NCI-H1694 treated with DMSO at 0.1 percent for 48 hours (cell line): ENCODE measurements at regions not wholly inside any gene's neighbourhood (a gene's known extent, or its start where the extent isn't known, plus 50 kb on each side); places are given as distances from the start of the nearest gene placed in this dataset.

Source experiments
- DNase-seq: peaks from one replicate; lab custom pipeline; 2025; lab: John Stamatoyannopoulos, UW

DNA sequence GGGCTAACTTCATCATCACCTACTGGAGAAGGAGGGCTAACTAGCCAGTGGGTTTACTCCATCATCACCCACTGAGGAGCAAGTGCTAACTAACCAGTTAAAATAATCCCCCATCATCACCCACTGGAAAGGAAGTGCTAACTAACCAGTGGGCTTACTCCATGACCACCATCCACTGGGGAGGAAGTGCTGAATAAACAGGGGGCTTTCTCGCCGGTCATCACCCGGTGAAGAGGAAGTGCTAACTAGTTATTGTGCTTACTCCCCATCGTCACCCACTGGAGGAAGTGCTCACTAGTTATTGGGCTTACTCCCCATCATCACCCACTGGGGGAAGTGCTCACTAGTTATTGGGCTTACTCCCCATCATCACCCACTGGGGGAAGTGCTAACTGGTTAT is 124.4 kb upstream of the SALL3 start:
- DNase-seq: no peak

GRCh38 chr18:78856569-78857313 is 122.9 kb upstream of the SALL3 start:
- no peak for DNase-seq

- DNase-seq: no peak
Observed at GRCh38 chr18:78857314-78858150, 122.1 kb upstream of the SALL3 start.

DNA sequence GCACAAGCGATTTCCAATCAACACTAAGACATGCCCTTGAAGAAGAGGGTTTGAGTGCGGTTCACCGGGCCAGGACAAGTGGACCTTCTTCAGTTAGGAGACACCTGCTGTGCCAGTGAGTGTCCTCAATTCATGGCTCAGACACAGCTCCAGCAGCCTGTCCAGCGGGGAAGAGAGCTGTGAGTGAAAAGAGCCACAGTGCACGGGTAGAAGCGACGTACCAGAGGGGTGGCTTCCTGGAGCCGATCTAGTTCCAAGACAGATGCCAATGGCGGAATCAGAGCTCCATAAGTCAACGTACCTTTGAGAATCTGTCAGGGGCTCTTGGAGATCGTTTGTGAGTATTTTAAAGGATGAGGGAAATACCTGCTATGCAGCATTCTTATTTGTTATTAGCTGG is 119.9 kb upstream of the SALL3 start:
- DNase-seq: no peak

DNA sequence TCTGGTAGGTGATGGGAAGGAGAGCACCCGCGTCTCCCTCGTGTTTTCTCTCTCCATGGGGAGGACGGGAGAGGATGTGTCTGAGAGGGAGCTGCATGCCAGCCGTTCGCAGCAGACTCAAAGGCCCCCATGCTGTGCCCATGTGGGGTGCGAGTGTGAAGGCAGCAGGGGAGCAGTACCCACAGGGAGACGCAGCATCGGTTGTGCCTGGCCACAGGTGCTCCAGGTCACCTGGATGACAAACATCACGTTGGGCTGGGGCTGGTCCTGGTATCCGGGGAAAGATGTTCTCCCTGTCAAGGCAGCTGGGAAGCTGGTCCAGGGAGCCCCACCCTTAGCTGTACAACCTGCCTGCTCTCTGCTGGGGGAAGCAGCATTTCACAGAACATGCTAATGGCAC is 119.5 kb upstream of the SALL3 start:
- no peak for DNase-seq

GRCh38 chr18:78861116-78861515 is 118.5 kb upstream of the SALL3 start:
- DNase-seq: no peak

- no peak for DNase-seq
Observed at GRCh38 chr18:78861706-78862105, 117.9 kb upstream of the SALL3 start.

DNA sequence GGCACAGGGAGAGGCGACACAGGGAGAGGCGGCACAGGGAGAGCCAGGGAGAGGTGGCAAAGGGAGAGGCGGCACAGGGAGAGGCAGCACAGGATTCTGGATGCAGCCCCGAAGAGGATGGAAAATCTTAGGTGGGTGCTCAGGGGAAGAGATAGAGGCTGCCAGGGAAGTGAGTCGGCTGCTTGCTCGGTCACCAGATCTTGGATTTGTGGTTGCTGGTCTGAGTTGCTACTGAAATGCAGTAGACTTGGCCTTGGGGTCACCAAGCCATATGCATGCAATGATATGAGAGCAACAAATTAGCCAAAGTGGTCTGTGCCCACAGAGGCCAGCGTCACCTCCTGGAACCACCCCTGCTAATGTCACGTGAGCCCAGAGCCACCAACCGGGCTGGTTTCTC is 117.2 kb upstream of the SALL3 start:
- no peak for DNase-seq

DNA sequence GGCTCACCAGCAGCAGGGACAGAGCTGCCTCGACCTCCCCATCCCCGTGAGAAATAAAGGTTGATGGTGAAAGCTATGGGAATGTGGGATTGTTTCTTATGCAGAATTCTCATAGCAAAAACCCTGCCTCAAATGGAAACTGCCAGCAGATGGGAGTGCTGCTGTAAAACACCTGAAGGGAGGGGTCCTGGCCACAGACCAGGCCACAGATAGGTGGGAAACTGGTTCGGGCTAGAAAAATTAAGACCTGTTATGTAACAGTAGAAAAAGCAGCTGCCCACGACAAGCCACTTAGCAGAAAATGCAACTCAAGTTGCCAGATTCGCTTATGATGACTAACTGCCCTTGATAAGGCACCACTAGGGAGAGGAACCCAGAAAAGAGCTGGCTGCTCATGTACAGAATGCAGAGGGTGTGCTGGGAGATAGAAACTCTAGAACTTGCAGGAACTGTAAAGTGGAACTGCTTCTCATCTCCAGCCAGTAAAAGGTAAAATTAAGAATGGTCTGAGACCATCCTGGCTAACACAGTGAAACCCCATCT is 114.5 kb upstream of the SALL3 start:
- no peak for DNase-seq

DNA sequence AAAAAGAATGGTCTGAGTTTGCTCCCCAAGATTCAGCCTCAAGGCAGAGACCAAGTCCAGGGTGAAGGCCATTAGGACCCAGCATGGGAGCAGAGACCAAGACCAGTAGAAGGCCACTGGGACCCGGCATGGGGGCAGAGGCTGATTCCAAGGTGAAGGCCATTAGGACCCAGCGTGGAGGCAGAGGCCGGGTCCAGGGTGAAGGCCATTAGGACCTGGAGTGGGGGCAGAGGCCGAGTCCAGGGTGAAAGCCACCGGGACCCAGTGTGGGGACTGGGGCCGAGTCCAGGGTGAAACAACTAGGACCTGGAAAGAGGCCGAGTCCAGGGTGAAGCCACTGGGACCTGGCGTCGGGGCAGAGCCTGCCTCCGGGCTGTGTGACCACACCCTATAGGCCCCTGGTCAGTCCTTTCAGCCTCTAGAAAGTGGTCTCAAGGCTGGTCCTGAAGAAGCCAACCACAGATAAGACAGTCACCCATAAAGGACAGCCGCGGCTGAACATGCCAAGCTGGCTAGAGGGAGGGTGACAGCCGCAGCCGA is 113.8 kb upstream of the SALL3 start:
- DNase-seq: no peak

- DNase-seq: no peak
Observed at GRCh38 chr18:78867131-78867530, 112.5 kb upstream of the SALL3 start.

- no peak for DNase-seq
Observed at GRCh38 chr18:78868330-78869316, 111.0 kb upstream of the SALL3 start.

DNA sequence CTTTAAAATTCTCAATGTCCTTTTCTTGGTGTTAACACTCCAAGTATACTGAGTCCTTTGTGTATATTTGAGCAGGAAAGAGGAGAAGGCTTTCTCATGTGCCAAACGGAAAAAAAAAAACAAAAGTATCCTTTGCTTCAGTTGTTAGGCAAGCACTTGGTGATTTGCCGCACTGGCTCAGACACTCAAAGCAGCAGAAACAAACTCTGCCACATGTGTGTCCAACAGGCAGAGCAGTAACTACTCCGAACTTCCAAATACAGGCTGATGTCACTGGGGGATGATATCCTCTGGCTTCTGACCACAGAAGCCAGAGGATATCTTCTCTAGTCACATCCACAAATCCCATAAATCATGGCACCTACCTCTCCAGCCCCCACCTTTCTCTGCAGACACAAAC is 108.0 kb upstream of the SALL3 start:
- DNase-seq: no peak

DNA sequence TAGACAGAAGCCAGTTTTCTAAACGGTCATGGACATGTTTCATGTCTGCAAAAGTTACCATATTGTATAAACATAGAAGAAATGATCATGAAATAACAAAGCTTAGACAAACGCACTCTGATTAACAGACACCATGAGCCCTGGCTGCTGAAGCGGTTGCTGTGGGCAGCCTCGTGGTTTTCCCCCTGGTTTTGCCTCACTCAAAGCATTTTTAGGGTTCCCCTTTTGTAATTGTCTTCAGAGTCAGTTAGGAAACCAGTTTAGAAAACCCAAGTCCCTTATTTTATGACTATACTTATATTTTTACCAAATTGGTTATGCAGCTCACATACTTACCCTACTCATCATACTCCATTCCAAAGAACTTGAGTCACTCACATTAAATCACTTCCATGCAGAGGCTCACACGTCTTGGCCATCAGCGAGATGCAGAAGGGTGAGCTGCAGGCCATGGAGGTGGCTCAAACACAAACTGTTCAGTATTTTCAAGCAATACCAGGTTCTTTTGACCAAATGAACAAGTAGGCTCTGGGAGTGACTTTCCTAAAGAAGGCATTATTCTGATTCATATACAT is 105.6 kb upstream of the SALL3 start:
- no peak for DNase-seq

DNA sequence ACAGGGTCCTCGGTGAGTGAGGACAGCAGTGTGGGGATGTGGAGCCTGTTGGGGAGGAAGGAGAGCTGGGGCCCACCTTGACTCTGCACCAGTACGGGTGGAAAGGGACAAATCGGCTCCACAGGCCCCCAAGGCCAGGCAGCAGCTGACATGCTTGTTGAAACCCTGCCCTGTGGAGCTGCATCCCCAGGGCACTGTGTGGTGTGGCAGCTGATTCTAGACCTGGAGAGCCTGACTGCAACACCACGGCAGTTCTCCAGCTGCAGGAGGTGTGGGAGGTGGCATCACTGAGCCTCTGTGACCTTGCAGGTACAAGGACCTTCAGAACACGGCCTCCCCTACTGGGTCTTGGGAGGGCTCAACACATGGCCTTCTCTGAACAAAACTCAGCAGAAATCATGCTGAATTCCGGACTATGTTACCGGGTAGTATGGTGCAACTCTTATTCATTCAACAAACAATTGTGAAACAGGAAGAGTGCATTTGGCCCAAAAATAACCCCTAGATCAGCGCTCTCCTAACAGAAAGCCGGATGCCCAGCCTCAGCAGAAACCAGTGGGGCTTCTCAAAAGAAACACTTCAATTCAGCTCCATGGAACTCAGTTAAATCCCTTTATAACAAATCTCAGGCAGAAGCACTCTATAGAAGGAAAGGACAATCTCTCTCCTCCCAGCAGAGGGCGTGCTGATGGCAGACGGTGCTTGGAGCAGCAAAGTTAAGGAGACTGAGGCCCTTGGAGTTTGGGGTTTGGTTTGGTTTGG is 104.4 kb upstream of the SALL3 start:
- DNase-seq: peak; percentile 5

DNA sequence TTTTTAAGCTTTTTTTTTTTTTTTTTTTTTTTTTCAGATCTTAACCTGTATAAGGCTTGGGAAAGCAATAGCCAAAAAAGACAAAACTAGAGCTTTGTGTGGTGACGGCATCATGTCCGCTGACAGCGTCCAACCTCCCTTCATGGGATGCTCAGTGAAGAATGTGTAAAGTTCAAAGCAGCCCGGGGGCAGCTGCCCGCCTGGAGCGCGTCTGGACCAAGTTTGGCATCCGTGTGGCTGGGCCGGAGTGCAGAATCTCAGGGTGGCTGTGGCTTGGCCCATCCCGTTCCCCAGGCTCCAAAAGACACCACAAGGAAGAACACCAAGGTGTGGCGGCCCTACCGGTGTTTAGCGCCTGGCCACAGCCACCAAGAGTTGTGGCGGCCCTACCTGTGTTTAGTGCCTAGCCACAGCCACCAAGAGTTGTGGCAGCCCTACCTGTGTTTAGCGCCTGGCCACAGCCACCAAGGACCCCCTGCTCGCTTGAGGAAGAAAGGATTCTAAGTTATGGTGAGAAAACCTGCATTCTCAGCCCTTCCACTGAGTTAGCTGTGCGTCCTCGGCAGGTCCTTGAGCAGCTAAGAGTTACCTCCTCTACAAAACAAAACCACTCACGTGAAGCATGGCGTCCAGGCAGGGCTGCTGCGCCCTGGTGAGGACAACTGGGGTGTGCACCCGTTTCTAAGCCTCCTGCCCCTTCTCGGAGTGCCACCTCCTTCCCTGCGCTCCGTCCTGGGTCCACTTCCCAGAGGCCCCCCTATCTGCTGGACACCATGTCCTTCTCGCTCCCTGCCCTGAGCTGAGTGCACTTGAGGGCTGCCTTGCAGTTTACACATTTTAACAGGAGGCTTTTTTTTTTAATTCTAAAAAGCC is 103.6 kb upstream of the SALL3 start:
- DNase-seq: no peak

DNA sequence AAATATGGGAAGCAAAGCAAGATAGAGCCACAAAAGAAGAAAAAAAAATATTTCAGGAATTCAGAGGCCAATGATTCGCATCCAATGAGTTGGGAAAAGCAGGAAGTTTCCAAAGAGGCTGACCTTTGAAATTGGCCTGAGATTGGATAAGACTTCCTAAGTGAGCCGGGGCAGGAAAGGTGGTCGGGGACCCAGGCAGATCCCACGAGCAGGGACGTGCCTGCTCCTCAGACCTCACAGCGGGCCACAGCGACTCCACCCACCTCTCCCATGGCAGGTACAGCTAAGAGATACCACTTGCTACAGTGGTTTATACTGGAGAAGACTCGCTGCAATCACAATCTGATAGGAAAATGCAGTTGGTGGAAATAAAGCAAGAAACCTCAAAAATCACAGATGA is 102.8 kb upstream of the SALL3 start:
- no peak for DNase-seq

GRCh38 chr18:78878335-78878734 is 101.3 kb upstream of the SALL3 start:
- no peak for DNase-seq

DNA sequence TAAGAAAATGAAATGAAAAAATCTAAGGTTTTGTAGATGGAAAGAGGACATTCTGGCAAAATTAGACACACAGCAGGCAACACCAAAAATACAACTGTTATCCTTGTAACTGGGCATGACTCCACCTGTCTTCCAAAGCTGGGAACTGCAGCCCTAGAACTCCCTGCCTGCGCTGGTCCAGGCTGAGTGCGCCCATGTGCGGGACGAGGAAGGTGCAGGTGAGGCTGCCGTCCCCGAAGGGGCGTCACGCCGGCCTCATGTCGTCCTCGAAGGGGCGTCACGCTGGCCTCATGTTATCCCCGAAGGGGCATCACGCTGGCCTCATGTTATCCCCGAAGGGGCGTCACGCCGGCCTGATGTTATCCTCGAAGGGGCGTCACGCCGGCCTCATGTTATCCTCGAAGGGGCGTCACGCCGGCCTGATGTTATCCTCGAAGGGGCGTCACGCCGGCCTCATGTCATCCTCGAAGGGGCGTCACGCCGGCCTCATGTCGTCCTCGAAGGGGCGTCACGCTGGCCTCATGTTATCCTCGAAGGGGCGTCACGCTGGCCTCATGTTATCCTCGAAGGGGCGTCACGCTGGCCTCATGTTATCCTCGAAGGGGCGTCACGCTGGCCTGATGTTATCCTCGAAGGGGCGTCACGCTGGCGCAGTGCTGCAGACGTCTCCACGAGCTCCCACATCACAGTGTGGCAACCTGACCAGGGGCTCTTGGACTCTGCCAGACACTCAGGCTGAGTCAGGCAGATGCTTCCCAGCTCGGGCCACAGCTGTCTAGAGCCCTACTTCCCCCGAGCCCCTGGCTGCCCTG is 100.3 kb upstream of the SALL3 start:
- peak; percentile 1 for DNase-seq
